AG09309 (cell line): ENCODE measurements at regions not wholly inside any gene's neighbourhood (a gene's known extent, or its start where the extent isn't known, plus 50 kb on each side); places are given as distances from the start of the nearest gene placed in this dataset.

Source experiments
- DNase-seq: peaks from one replicate; pipeline ENCODE4 v3.0.0-alpha.2; 2010; ENCODE audit warnings: low read depth
- H3K4me3 ChIP-seq: 2 replicates; pipeline ENCODE4 v1.5.1; 2011; ENCODE audit warnings: mild to moderate bottlenecking, low read depth, low read length, moderate library complexity; ENCODE audit not compliant: control insufficient read depth
- CTCF ChIP-seq: IDR thresholded peaks from 2 replicates; pipeline ENCODE4 v1.5.1; 2011; ENCODE audit warnings: mild to moderate bottlenecking, low read depth, low read length, inconsistent platforms; ENCODE audit not compliant: insufficient read depth, control insufficient read depth; ENCODE audit errors: missing control alignments

DNA sequence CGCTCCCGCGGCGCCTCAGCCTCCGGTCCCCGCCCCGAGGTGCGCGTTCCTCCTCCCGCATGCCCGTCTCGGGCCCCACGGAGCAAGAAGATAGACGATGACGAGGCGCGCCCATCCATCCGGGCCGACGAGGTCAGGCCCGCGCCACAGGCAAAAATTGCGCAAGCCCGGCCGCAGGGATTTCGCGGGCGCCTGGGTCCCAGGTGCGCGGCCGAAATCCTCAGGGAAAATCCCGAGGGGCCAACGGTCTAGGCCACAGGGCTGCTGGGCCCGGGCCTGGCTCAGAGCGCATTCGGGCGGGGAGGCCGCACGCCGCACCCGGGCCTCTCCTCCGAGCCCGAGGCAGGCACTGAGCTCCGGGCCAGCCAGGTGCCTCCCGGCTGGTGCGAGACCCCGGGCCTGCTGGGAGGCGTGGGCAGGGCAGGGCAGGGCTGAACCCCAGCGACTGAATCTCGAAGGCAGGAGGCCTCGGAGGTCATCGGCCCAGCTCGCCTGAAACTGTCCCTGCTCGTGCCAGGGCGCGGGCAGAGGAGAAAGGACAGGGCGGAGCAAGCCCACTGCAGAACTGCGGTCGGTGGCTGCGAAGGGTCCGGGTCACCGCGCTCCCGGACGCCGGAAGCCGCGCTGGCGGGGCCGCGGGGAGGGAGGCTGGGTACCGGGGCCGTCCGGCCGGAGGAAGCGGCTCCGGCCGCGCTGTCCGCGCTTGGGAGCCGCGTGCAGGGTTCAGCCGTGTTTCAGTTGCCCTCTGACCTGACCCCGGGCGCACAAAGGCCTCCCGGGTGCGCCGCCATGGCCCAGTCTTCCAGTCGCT is 66.8 kb downstream of the FOXD1 start:
- H3K4me3 ChIP-seq = no peak overlapping the region
- no peak for TF ChIP-seq CTCF
- no peak for DNase-seq

DNA sequence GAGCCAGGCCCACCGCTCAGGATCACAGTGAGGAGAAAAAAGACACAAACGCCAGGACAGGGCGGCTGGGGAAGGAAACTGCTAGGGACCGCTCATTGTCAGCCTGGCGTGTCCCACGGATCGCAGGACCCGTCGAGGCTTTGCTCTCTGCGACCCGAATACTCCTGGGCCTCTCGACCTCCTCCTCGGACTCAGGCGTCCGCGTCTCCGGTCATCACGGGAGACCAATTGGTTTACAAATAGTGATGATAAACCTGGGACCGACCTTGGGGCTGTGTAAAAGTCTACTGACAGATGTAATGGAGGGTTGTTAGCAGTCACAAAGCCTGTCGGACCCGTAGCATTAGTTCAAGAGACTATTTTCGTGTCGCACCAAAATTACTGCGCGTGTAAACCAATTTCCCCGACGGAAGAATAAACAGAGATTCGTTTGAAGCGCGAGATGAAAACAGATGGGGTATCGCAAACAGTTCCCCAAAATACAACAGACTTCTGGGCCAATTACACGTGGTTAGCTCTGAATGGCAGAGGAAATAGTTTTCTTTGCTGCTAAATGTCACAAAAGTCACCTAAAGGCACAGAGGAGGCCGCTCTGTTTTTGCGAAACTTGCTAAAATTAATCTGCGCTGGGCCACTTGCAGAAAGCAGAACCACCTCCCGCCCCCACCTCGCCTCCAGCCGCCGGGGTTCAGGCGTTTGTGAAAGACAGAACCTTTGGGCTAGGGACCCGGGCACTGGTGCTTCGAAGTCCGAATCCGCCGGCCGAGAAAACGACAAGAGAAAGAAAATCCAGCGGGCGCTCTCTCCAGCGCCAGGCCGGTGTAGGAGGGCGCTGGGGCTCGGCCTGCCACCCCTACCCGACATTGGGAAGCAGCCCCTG is 67.6 kb downstream of the FOXD1 start:
- DNase-seq = no peak
- no peak for TF ChIP-seq CTCF
- H3K4me3 ChIP-seq = no peak overlapping the region

GRCh38 chr5:73380041-73380440 is 68.5 kb downstream of the FOXD1 start:
- no peak overlapping the region for H3K4me3 ChIP-seq
- no peak for DNase-seq
- no peak for TF ChIP-seq CTCF

- no peak for TF ChIP-seq CTCF
- DNase-seq = no peak
- H3K4me3 ChIP-seq = no peak overlapping the region
Observed at GRCh38 chr5:73379435-73379834, 69.1 kb downstream of the FOXD1 start.

- TF ChIP-seq CTCF = no peak
- DNase-seq = no peak
- no peak overlapping the region for H3K4me3 ChIP-seq
Observed at GRCh38 chr5:73378765-73379164, 69.8 kb downstream of the FOXD1 start.

DNA sequence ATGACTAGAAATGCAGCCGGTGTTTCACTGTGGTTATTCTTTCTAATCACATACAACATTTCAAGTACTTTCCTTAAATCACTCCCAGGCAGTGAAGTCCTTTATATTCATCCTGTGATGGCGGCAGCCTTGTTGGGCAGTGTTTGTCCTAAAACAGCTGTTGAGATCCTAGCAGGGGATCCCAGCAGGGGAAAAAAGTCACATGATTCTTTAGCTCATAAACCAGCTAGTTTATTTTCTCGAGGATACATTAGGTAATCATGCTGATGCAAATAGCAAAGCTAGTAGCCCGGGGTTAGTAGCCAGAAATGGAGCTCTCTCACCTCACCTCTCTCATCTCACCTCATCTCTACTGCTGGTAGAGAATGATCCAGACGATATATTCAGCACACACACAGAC is 70.5 kb downstream of the FOXD1 start:
- H3K4me3 ChIP-seq = no peak overlapping the region
- no peak for TF ChIP-seq CTCF
- DNase-seq = no peak
